GM12891 (cell line): ENCODE measurements at regions not wholly inside any gene's neighbourhood (a gene's known extent, or its start where the extent isn't known, plus 50 kb on each side); places are given as distances from the start of the nearest gene placed in this dataset.

ENCODE experiments used
- POLR2A ChIP-seq: IDR thresholded peaks from 2 replicates; pipeline ENCODE4 v1.6.1; 2011; ENCODE audit warnings: low read depth, low read length, control low read depth
- POLR2AphosphoS5 ChIP-seq: IDR thresholded peaks from 2 replicates; pipeline ENCODE4 v1.6.1; 2011; ENCODE audit warnings: low read depth, low read length, control low read depth

- no peak for TF ChIP-seq POLR2AphosphoS5
- no peak for TF ChIP-seq POLR2A
These were observed 141.0 kb downstream of the DKK1 start for GRCh38 chr10:52455098-52455497.
